DOHH2 (cell line): ENCODE measurements at regions not wholly inside any gene's neighbourhood (a gene's known extent, or its start where the extent isn't known, plus 50 kb on each side); places are given as distances from the start of the nearest gene placed in this dataset.

Experiments
- EZH2phosphoT487 ChIP-seq: fragments of 200-600 bp; sonication (generic); IDR thresholded peaks from 2 replicates; pipeline ENCODE4 v1.6.1; 2017; ENCODE audit warnings: borderline replicate concordance, mild to moderate bottlenecking, antibody characterized with exemption, low read length, moderate library complexity, mixed read lengths
- TF ChIP-seq, protein P1 (sequence below): fragments of 200-600 bp; sonication (generic); IDR thresholded peaks from one replicate; pipeline ENCODE4 v1.5.1; 2014; ENCODE audit warnings: antibody characterized with exemption, mild to moderate bottlenecking, low read depth, low read length; ENCODE audit not compliant: poor library complexity, severe bottlenecking

DNA sequence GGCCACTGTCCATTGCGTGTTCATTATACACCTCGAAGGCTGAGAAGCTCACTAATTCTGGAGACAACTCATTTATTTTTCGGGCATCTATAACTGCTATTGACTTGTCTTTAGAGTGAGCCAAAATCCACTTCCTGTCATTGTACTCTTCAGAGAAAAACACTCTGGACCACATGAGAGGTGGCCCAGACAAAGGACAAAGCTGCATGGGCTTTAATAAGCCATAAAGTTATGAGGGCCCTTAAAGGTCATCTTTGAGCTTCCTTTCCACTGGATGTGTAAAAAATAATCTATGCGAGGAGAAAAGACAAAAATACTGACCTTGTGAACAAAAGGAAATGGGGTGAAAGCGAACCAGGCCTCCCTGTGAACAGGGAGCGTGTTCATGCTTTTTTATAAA is 63.5 kb upstream of the ZC3H12C start:
- TF ChIP-seq, protein P1, sequence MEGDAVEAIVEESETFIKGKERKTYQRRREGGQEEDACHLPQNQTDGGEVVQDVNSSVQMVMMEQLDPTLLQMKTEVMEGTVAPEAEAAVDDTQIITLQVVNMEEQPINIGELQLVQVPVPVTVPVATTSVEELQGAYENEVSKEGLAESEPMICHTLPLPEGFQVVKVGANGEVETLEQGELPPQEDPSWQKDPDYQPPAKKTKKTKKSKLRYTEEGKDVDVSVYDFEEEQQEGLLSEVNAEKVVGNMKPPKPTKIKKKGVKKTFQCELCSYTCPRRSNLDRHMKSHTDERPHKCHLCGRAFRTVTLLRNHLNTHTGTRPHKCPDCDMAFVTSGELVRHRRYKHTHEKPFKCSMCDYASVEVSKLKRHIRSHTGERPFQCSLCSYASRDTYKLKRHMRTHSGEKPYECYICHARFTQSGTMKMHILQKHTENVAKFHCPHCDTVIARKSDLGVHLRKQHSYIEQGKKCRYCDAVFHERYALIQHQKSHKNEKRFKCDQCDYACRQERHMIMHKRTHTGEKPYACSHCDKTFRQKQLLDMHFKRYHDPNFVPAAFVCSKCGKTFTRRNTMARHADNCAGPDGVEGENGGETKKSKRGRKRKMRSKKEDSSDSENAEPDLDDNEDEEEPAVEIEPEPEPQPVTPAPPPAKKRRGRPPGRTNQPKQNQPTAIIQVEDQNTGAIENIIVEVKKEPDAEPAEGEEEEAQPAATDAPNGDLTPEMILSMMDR = no peak
- no peak for TF ChIP-seq EZH2phosphoT487
